NB4 (cell line): ENCODE measurements at regions not wholly inside any gene's neighbourhood (a gene's known extent, or its start where the extent isn't known, plus 50 kb on each side); places are given as distances from the start of the nearest gene placed in this dataset.

Source experiments
- DNase-seq: peaks from one replicate; pipeline ENCODE4 v3.0.0; 2010; ENCODE audit warnings: low read depth
- H3K4me3 ChIP-seq: one replicate; pipeline ENCODE4 v1.5.1; 2011; ENCODE audit warnings: mild to moderate bottlenecking, low read depth, low read length, moderate library complexity
- MYC ChIP-seq: IDR thresholded peaks from 2 replicates; pipeline ENCODE4 v1.6.1; 2011; ENCODE audit warnings: low read depth, low read length
- POLR2A ChIP-seq: IDR thresholded peaks from 2 replicates; pipeline ENCODE4 v1.6.1; 2011; ENCODE audit warnings: mild to moderate bottlenecking; ENCODE audit not compliant: insufficient read length; ENCODE audit errors: extremely low read depth
- TF ChIP-seq, protein P1 (sequence below): IDR thresholded peaks from one replicate; pipeline ENCODE4 v1.5.1; 2012; ENCODE audit warnings: low read depth, low read length
- TF ChIP-seq, protein P2 (sequence below): IDR thresholded peaks from 2 replicates; pipeline ENCODE4 v1.6.1; 2011; ENCODE audit warnings: low read depth, low read length

DNA sequence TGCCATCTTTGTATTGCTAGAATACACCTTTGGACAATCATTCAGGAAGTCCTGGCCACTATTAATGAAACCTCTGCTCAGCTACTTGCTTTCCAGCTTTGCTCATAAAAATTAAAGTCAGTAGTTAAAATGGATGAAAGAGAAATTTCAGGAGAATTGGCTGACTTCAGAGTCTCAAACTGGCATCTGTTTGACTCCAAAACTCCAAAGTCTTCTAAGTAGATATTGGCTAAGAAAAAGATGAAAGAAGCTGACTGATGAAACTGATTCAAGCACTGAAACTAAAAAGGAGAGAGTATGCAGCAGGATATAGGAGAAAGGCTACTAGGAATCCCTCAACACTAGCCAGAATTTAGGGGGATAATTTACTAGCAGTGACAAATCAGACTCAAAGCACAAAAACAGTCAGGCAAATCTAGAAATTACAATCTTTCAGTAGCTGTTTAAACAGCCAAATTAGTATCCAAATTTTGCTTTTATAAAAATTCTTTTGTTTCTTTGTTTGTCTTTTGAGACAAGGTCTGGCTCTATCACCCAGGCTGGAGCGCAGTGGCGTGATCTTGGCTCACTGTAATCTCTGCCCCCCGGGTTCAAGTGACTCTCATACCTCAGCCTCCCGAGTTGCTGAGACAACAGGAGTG, 52.1 kb upstream of the DTNA start:
- TF ChIP-seq MYC (no peak), POLR2A (no peak)
- TF ChIP-seq, protein P1, sequence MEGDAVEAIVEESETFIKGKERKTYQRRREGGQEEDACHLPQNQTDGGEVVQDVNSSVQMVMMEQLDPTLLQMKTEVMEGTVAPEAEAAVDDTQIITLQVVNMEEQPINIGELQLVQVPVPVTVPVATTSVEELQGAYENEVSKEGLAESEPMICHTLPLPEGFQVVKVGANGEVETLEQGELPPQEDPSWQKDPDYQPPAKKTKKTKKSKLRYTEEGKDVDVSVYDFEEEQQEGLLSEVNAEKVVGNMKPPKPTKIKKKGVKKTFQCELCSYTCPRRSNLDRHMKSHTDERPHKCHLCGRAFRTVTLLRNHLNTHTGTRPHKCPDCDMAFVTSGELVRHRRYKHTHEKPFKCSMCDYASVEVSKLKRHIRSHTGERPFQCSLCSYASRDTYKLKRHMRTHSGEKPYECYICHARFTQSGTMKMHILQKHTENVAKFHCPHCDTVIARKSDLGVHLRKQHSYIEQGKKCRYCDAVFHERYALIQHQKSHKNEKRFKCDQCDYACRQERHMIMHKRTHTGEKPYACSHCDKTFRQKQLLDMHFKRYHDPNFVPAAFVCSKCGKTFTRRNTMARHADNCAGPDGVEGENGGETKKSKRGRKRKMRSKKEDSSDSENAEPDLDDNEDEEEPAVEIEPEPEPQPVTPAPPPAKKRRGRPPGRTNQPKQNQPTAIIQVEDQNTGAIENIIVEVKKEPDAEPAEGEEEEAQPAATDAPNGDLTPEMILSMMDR, result no peak
- TF ChIP-seq, protein P2, sequence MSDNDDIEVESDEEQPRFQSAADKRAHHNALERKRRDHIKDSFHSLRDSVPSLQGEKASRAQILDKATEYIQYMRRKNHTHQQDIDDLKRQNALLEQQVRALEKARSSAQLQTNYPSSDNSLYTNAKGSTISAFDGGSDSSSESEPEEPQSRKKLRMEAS, result no peak
- H3K4me3 ChIP-seq, result no peak overlapping the region
- DNase-seq, result no peak

DNA sequence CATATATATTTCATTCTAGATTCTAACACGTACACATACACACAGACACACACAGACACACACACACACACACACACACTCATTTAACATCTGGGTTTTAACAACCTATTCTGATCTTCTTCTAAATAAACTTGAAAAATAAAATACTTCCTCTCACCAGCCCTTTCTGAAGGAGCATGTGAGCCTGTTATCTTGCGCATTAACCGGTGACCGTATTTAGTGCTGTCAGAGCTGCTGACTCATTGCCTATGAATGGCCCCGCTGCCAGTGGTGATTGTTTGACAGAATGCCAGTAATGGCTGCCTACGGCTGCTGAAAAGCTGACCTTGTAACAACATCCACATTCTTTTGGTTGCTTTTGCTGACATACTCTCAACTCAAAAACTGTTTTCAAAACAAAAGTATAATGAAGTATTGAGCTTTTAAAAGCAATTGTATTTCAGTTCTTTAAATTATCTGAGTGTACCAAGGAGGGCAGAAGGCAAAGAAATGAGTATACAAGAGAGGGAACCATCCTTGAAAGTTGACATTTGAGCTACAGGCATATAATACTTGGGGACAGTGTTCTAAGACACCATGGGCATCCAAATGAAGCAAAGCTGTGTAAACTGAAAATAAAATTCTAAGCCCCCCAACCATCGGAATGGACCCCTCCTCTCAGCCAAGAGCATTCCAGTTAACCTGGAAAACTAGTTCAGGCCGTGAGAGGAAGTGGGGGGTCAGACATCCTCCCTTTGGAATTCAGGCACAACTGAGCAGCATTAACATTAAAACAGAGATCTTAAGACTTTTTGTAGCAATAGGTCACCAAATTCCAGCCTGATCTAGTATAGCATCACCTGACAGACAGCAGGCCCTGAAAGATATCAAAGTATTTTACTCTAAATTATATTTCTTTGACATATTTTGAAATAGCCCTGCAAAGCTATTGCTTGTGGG, 50.2 kb upstream of the DTNA start:
- peak; percentile 74 for DNase-seq
- TF ChIP-seq POLR2A, result no peak
- TF ChIP-seq MYC, result no peak
- TF ChIP-seq, protein P1, result no peak
- TF ChIP-seq, protein P2, result no peak
- H3K4me3 ChIP-seq, result no peak overlapping the region
